GM18508 (cell line): ENCODE measurements at regions not wholly inside any gene's neighbourhood (a gene's known extent, or its start where the extent isn't known, plus 50 kb on each side); places are given as distances from the start of the nearest gene placed in this dataset.
"Not testable (repeated sequence)": the region's sequence is repeated elsewhere in the genome, so short reads cannot be mapped to it uniquely, and the experiment has no call there.

Experiments used
- ATAC-seq: cut with Tn5 transposase; IDR thresholded peaks from one replicate; pipeline ENCODE4 v1.9.1; 2021; ENCODE audit warnings: moderate number of reproducible peaks; ENCODE audit not compliant: insufficient read depth, unreplicated experiment

GRCh38 chr5:147073098-147073497, 161.7 kb upstream of the STK32A start:
- no peak for ATAC-seq

- ATAC-seq: no peak
Observed at GRCh38 chr5:147075187-147075586, 159.6 kb upstream of the STK32A start.

- ATAC-seq: no peak
Observed at GRCh38 chr5:147080391-147080790, 154.4 kb upstream of the STK32A start.

- no peak for ATAC-seq
Observed at GRCh38 chr5:147081311-147081764, 153.5 kb upstream of the STK32A start.

- ATAC-seq: no peak
Observed at GRCh38 chr5:147084702-147085101, 150.1 kb upstream of the STK32A start.

DNA sequence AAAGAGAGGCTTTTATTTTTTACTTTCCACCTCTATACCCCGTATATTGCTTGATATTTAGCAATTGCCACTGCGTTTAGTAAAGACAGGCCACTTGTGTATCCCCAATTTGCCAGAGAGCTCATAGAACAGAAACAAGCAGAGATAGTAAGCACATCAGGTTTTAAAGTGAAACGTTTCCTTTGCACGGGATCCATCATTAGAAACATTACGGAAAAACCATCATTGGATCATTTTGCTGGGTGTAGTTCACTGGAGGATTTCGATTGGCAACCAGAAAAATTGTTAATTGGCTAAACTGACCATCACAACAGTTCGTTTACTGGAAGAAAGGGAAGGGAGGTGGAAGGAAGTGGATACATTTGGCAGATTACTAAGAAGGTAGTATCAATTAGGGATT, 149.4 kb upstream of the STK32A start:
- ATAC-seq: no peak

GRCh38 chr5:147092044-147092443, 142.8 kb upstream of the STK32A start:
- no peak for ATAC-seq

DNA sequence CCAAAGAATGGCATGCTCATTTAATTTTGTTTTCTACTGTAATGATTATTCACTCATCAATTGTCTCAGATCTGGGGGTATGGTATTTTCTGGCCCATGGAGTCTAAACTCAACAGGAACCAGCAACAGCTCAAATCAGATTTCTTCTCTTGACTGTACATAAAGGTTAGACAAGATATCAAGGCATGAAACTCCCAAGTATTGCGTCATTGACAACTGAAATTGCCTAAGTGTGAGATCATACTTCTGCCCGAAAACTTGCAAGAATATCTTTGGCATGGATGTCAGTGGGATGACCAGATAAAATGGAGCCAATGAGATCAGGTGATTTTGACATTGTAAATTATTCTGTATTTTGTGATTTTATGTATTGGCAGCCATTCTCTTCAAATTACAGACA, 141.7 kb upstream of the STK32A start:
- no peak for ATAC-seq

DNA sequence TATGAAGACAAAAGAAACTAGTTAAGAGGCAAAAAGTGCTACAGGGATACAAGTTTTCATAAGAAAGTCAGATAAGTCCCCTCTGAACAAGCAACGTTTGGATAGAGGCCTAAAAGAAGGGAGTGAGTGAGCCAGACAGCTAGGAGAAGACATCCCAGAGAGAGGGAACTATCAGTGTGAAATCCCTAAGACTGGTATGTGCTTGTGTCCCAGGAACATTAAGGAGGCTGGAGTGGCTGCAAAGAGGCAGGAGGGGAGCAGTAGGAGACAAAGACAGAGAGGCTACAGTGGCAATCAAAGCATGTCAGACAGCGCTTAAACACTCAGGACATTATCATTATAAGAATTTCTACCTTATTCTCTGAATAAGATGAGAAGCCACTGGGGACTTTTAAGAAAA, 139.1 kb upstream of the STK32A start:
- ATAC-seq: no peak

GRCh38 chr5:147098233-147098790, 136.5 kb upstream of the STK32A start:
- ATAC-seq: no peak

DNA sequence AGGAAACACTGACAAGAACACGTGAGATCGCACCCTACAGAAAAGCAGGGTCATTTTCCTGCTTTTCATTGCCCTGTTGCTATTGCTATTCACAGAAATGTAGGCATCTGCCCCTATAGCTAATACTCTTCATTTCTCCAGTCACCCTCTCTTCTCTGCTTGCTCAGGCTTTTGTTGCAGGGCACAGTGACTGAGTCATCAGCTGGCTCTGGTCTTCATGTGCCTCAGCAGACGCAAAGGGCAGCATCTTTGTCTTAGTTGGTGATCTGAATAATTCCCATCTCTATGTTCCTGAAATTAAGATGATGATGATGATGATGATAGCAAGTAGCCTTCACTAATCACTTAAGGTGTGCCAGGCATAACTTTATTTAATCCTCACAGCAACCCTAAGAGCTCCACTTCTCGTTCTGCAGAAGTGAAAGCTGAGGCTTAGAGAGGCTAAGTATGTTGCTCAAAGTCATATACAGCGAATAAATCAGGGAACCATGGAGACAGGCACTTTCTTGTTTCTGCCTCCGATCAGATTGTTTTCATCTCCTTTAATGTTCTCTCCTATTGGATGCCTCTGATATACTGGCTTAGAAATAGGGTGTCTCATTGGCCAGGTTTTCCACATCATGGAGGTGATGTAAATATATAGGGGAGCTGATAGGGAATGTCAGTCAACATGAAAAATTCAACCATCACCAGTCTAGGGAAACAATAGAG, 133.0 kb upstream of the STK32A start:
- no peak for ATAC-seq

DNA sequence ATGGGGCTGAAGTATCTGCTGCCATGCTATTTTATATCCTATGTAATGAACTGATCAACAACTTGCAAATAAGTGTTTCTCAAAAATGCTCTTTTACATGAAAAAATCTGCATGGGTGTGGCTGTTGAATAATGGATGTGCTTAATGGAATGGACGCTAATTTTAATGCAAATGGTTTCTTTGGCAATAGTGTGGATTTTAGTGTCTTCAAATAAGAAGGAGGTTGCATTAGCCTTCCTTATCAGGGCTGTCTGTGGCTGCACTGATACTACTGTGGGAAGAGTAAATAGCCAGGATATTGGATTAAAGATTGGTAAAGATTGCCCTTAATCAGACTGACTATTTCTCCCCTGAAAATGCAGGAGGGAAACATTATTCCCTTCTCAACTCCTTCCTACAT, 121.9 kb upstream of the STK32A start:
- no peak for ATAC-seq

DNA sequence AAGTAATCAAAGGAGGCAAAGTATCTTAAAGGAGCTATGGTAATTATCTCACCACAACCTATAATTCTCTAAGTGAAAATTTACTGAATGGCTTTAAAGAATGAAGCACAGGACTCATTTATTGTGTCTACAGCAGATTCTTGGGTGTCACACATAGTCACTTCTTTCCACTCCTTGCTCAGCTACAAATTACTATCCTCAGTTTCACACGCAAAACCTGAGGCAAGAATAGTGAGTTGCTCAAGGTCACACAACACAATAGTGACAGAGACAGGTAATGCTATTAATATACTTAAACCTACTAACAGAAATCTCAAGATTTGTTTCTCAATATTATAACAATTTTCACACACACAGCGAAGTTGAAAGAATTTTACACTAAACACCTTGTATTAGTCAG, 120.9 kb upstream of the STK32A start:
- no peak for ATAC-seq

- ATAC-seq: not testable (repeated sequence)
Observed at GRCh38 chr5:147139759-147140158, 95.1 kb upstream of the STK32A start.

GRCh38 chr5:147140558-147140957, 94.3 kb upstream of the STK32A start:
- no peak for ATAC-seq

GRCh38 chr5:147141580-147141979, 93.2 kb upstream of the STK32A start:
- ATAC-seq: not testable (repeated sequence)

DNA sequence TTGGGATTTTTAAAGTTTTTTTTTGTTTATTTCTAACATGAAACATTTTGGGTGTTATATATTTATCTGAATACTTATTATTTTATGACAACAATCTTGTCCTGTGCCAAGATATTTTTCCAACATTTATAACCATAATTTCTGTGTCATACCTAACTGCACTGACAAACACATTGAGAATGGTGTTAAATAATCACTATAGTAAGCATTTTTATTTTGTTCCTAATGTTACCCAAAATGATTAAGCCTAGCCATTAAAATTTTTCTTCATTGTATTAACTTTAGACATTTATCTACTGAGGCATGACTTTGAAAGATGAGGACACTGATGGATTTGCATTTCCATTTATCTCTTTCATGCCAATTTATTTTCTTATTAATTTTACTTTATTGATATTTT, 91.6 kb upstream of the STK32A start:
- ATAC-seq: no peak

DNA sequence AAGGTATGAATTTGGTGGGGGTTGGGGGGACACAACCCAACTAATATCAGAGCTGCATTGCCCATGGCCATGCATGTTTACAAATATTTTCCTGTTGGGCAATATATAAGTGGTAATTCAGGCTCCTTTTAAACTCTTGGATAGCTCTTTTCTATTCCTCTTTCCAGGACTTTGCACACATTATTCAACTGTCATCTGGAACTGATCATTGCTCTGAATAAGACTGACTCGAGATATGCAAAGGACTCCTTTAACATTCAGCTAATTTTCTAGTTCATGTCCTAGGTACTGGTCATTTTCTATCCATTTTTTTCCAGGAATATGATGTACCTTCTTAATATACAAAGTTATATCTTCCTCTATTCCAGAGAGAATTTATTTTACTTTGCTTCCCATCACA, 89.5 kb upstream of the STK32A start:
- ATAC-seq: no peak

GRCh38 chr5:147148715-147149114, 86.1 kb upstream of the STK32A start:
- ATAC-seq: no peak

DNA sequence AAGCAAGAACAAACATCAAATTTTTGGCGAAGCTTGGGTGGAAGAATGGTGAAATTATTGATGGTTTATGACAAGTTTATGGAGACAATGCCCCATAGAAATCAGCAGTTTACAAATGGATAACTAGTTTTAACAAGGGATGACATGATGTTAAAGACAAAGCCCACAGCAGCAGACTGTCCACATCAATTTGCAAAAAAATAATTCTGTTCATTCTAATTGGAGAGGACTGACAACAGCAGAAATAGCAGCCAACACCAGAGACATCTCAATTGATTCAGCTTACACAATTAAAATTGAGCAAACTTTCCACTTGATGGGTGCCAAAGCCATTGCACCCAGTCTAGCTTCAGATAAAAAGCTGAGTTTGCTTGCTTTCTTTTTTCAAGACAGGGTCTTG, 82.7 kb upstream of the STK32A start:
- ATAC-seq: no peak

- no peak for ATAC-seq
Observed at GRCh38 chr5:147154809-147155208, 80.0 kb upstream of the STK32A start.

- no peak for ATAC-seq
Observed at GRCh38 chr5:147156012-147156411, 78.8 kb upstream of the STK32A start.
